Activated CD8-positive, alpha-beta memory T cell treated with anti-CD3 and anti-CD28 coated beads for 1 hour (primary cell): ENCODE measurements at regions not wholly inside any gene's neighbourhood (a gene's known extent, or its start where the extent isn't known, plus 50 kb on each side); places are given as distances from the start of the nearest gene placed in this dataset.

Experiments
- DNase-seq, 2 donors: peaks; one replicate each; pipeline ENCODE4 v3.0.0-alpha.2; 2020; ENCODE audit warnings: low read depth in 1 of 2; ENCODE audit errors: extremely low read depth in 1 of 2

DNA sequence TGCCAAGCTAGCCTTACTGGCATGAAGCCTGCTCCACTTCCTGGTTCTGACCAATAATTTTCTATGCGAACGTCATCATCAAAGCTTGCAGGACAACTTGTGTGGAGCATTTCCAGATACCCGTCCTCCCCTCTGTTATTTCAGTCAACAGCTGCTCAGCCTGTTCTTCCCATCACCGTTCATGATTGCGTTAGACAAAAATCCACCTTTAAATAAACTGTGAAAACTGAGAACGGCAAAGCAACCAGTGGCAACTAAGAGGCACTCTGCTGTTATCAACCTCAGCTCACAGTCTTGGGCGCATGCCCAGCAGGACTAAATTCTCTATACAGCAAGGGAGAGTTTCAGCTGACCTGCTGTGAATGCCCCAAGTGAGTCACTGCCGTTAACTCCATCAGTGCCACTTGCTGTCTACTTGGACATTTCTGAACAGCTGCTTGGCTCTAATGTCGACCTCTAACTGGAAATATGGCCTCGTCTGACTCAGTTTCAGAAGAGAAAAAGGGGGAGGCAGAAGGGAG, 207.4 kb upstream of the RUNX1 start:
- no peak for DNase-seq

- DNase-seq, result no peak
Observed at GRCh38 chr21:35254765-35255138, 205.7 kb upstream of the RUNX1 start.

GRCh38 chr21:35254006-35254764, 205.1 kb upstream of the RUNX1 start:
- DNase-seq, result no peak

- no peak for DNase-seq
Observed at GRCh38 chr21:35252831-35253230, 203.7 kb upstream of the RUNX1 start.

DNA sequence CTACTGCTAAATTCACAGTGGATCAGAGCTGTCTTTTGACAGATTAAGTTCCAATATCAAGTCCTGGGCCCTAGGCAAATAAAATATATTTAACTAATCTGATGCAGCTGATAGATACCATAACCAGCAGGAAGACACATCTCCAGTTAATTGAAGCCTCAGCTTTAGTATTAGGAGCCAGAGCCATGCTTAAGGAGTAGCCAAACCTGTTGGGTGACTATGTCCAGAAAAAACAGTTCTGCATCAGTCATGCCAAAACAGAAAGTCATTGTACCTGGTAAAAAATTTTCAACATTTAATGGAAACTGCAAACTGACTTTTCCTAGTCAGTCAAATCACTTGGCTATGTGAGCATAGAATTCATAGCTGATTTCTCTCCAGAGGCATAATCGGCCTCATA, 200.5 kb upstream of the RUNX1 start:
- DNase-seq, result no peak

- no peak for DNase-seq
Observed at GRCh38 chr21:35245879-35246278, 196.8 kb upstream of the RUNX1 start.

GRCh38 chr21:35244514-35244913, 195.4 kb upstream of the RUNX1 start:
- DNase-seq, result no peak

- no peak for DNase-seq
Observed at GRCh38 chr21:35243171-35243570, 194.1 kb upstream of the RUNX1 start.

DNA sequence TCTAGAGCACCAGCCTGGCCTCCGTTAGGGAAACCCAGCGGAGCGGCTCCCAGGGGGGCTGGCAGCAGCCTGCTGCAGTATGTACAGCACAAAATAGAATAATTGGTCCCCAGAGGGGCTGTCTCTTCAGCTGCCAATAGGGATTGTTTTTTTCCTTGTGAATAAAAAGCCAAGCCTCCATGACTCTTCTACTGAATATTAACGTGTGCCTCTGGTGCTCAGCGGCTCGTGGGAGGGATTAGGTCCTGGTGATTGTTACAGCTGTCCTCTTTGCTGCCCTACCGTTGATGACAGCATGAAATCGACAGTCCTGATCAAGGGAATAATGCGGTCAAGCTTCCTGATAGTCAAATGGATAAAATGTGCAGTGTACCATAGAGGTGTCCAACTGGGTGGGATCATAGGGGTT, 190.7 kb upstream of the RUNX1 start:
- no peak for DNase-seq

GRCh38 chr21:35238119-35238518, 189.0 kb upstream of the RUNX1 start:
- no peak for DNase-seq

DNA sequence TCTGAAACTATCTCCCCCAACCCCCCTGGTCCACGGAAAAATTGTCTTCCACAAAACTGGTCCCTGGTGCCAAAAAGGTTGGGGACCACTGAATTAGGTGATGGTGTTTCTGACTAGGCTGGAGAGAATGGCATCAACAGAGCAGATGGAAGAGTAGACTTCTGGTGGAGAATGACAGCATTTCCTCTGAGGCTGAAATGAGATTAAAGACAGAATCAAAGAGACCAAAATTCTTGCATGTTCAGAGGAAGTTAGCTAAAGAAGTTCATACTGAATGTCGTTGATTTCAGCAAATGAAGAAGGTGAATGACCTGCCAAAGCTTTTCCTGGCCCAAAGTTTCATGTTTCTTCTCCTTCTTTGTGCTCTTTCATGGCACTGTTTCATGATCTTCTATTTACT, 188.2 kb upstream of the RUNX1 start:
- no peak for DNase-seq

- DNase-seq, result no peak
Observed at GRCh38 chr21:35236090-35236489, 187.0 kb upstream of the RUNX1 start.

- DNase-seq, result no peak
Observed at GRCh38 chr21:35234725-35235124, 185.6 kb upstream of the RUNX1 start.

GRCh38 chr21:35233756-35234155, 184.7 kb upstream of the RUNX1 start:
- DNase-seq, result no peak

DNA sequence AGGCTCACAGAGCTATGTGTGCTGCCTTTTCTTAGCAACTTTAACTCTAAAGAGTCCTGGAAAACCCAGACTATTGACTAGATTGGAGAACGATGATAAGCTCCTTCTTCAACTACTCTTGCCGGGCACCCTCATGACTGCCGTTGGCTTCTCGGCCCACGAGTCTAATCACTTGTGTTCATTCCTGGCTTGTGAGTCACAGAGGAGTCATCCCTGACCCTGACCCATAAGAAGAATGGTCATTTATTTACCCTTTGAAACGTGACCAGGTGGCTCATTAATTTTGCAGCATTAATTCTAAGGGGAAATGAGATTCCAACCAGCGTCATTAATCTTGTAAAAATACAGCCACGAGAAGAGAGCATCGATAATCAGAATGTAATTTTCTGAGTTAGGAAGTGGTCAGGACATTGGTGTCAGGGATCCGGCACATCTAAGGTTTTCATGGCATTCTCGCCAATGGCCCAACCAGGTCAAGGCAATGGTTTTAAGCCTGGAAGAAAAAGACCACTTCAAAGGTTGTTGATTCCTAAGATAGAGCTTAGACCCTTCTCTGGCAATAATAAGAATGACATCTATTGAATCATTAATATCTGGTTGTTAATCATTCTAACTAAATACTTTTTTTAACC, 183.6 kb upstream of the RUNX1 start:
- DNase-seq, result no peak

DNA sequence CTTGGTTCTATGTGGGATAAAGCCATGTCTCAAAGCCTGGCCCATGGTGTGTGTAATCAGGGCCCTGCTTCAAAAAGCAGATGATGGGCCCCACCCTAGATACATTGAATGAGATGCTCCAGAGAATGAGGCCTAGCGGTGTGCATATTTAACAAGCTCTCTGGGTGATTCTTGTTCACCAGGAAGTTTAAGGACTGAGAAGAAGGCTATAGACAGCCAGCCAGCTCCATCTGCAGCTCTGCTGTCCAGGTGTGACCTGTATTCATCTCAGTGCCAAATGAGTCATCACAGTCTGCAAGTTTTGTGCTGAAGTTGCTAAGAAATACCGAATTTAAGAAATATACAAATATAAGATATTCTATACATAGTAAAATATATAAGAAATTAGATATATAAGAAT, 182.0 kb upstream of the RUNX1 start:
- no peak for DNase-seq

DNA sequence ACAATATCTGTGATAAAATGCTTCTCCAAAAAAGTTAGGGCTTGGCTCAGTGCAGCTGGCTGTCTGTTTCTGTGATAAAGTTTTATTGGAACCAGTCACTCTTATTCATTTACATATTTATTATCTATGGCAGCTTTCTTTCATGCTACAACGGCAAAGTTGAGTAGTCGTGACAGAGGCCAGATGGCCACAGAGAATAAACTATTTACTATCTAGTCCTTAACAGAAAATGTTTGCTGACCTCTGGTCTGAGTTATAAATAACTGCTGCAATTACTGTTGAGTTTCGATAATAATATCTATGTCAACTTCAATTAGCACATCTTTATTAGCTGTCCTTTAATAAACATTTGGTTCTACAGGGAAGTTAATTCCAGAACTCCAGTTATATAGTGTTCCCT, 180.2 kb upstream of the RUNX1 start:
- no peak for DNase-seq

- DNase-seq, result no peak
Observed at GRCh38 chr21:35227786-35228185, 178.7 kb upstream of the RUNX1 start.

GRCh38 chr21:35226968-35227744, 178.1 kb upstream of the RUNX1 start:
- no peak for DNase-seq

DNA sequence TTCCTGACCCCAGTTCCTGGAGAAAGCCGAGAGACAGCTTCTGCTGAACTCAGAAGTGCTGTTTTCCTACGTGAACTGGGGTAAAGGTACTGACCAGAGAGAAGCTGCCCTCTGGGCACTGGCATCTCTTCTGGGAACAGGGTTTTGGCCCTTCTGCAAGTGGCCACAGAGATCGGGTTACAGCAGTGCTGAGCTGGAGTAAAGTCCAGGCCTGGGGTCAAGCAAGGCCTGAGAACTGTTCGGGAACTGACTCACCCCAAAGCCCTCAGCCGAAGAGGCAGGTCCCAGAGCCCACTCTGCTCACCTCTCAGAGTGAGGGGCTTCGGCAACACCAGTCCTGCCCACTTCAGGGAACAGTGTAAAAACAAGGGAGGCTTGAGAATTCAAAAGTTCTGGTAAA, 177.2 kb upstream of the RUNX1 start:
- no peak for DNase-seq

- DNase-seq, result no peak
Observed at GRCh38 chr21:35225573-35225972, 176.5 kb upstream of the RUNX1 start.
